IPS-NIHi7 (cell line): ENCODE measurements at regions not wholly inside any gene's neighbourhood (a gene's known extent, or its start where the extent isn't known, plus 50 kb on each side); places are given as distances from the start of the nearest gene placed in this dataset.
A peak's percentile ranks its signal among the peaks of the same experiment; 100 is the strongest.
"Not testable (repeated sequence)": the region's sequence is repeated elsewhere in the genome, so short reads cannot be mapped to it uniquely, and the experiment has no call there.

Experiments
- DNase-seq: peaks from one replicate; pipeline ENCODE4 v3.0.0; 2012; ENCODE audit warnings: mixed read lengths; ENCODE audit errors: extremely low spot score

DNA sequence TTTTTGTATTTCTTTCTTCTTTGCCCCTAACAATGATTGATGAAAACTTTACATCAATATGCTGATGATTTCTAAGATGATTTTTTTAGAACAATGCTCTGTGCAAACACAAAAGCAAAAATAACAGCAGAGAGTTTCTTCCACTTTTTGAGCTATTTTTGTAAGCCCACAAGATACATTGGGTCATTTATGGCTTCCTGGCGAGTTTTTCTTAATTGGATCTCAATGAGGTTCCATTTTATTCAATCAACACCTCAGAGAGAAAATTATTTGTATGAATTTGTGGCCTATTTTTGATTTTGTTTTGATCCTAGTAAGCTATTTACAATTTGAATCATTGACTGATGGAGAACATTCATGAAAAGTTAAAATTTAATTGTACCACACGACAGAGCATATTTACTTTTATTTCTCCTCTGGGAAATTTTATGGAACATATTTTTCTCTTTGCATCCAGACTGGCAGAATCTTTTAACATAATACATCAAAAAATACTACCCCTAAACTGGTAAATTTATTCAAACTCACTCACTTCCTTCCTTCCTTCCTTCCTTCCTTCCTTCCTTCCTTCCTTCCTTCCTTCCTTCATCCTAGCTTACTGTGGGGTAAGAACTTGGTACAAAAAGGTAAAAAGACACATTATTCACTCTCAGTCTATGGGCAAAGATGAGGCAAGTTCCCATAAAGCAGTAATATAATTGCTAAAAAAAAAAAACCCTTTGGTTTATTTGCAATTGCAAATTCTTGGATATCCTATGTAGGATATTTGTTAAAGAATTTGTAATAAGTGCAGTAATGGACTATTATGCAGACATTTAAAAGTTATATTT is 710.4 kb downstream of the SLC4A3 start:
- DNase-seq: no peak

DNA sequence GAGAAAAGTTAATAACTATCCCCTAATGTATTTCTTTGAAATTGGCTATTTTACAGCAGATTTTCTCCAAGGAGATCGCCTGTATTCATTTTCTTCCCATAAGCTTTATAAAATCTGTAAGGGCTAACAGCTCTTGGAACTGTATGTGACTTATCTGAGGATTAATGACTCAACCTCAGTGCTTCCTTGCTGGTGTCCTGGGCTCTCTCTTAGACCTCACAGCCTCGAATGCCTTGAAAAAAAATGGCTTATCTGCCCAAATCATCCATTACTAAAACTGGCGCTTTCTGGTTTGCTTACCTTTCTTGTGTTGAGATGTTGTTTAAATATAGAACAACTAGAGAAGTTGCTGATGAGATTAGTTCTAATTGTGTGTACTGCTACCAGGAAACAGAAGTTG is 713.6 kb downstream of the SLC4A3 start:
- DNase-seq: no peak

- DNase-seq: no peak
Measured at GRCh38 chr2:220346919-220347318, 719.5 kb downstream of the SLC4A3 start.

DNA sequence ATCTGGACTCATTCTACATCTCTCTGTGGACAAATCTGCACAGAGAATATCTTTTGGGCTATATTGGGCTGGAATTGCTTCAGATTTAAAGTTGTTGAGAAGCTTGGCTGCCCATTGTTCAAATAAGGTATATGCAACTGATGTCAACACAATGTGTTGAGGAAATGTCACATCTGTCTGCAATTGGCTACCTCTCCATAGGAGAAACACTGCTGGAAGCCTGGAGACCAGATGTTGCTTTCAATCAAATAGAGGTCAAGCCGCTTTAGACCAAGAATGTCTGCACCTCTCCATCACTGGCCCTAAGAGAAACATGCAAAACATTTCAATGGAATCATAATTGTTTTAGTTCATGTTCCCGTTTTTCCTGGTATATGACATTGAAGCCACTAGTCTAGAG is 720.2 kb downstream of the SLC4A3 start:
- DNase-seq: no peak

DNA sequence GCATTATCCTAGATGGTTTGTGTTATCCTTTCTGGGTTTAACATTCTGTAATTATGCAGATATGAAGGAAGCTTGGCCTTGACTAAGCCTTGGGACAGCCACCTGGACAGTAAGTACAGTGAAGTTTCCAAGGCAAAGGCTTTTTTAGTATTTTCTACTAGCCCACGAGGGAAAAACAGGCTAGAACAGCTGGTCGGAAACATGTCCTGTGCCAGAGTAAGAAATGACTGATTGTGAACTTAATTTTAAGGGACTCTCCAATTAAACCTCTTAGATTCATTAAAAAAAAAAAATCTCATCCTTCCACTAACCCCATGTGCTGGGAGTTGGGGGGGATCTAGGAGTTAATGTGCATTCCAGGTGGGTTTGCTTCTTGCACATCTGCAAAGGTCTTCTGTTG is 720.8 kb downstream of the SLC4A3 start:
- no peak for DNase-seq

- DNase-seq: no peak
Measured at GRCh38 chr2:220353897-220354296, 726.5 kb downstream of the SLC4A3 start.

DNA sequence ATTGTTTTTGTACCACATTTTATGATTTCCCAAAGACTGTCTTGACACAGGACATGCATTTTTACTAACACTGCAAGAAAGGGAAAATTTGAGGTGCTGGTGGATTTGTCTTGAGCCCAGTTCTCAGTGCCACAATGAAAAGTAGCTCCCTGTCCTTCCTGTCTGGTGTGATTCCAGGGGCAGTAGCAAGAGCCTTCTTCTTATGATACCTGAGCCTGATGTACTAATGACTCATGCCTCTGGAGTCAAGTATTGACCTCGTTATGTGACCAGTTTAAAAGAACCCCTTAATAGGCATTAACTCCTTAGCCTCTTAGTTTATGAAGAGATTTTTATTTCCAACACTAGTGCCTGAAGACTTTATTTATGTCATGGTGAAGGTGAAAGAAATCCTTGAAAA is 728.6 kb downstream of the SLC4A3 start:
- no peak for DNase-seq

- no peak for DNase-seq
Measured at GRCh38 chr2:220365023-220365422, 737.6 kb downstream of the SLC4A3 start.

DNA sequence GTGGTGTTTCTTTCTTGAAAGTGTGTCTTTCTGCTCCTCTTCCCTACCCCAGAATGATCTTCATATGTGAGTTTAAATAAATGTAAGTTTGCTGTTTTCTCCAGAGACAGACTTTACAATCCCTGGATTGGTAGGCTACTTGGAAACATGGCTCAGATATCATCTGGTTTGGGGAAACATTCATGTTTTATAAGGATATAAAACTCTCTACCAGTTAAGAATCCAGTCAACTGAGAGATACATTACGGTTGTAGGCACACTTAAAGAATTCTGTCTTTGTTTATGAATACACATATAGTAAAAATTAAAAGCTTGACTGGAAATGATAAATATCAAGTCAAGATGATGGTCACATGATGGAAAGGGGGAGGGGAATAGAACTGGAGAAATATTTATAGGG is 739.3 kb downstream of the SLC4A3 start:
- no peak for DNase-seq

- DNase-seq: no peak
Measured at GRCh38 chr2:220370764-220371163, 743.3 kb downstream of the SLC4A3 start.

DNA sequence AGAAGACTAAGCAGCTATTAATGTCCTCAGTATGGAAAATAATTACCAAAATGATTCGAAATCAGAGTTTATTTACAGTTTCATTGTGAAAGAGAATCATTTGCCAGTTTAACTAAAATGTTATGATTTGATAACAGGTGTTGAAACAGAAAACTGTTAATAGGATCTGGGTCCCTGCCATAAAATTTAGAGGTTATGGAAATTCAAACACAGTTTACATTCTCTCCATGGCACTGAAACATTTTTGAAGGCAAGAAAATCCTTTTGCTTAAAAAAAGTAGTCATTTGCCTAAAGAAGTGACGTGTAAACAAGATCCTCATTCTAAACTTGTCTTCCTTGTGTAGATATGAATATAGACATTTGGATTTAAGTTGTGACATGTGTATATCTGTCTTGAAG is 743.8 kb downstream of the SLC4A3 start:
- no peak for DNase-seq

DNA sequence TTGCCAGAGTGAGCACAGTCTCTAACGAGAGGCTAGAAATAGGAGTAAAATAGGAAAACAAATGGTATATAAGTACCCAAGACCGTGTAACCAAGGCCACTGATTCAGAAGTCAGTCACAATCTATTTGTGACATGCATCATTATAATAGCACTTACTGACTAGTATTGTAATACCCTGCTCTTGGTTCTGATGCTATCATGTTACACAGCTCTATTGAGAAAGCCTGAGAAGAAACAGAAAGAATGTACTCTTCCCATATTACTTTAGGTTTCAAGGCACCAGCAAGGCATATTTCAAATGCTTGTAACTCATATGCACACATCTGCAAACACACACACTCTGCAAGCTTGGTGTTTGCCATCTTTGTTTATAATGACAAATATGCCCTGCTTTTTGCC is 746.4 kb downstream of the SLC4A3 start:
- DNase-seq: no peak

GRCh38 chr2:220374282-220374681 is 746.9 kb downstream of the SLC4A3 start:
- no peak for DNase-seq

- no peak for DNase-seq
Measured at GRCh38 chr2:220377482-220378155, 750.2 kb downstream of the SLC4A3 start.

DNA sequence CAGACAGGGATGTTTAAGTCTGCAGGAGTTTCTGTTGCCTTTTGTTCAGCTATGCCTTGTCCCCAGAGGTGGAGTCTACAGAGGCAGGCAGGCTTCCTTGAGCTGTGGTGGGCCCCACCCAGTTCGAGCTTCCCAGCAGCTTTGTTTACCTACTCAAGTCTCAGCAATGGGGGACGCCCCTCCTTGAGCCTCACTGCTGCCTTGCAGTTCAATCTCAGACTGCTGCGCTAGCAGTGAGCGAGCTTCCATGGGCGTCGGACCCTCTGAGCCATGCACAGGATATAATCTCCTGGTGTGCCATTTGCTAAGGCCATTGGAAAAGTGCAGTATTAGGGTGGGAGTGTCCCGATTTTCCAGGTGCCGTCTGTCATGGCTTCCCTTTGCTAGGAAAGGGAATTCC is 760.3 kb downstream of the SLC4A3 start:
- not testable (repeated sequence) for DNase-seq

- DNase-seq: no peak
Measured at GRCh38 chr2:220393711-220394110, 766.3 kb downstream of the SLC4A3 start.

DNA sequence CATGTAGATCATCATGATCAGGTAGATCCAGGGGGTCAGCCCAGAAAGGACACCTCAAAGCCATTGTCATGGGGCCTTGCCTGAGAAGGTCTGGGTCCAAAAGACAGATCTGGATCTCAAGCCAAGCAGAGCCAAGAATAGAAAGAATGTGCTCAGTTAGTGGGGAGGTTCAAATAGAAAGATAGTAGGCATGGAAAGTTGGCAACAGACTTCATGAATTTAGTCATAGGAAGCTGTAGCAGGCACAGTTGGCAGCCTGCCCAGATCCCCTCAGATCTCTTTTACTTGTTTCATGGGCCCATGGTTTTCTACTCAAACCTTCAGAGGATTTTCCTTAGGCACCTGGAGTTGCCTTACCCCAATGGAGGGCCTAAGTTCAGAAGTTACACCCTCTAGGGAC is 767.0 kb downstream of the SLC4A3 start:
- no peak for DNase-seq

- no peak for DNase-seq
Measured at GRCh38 chr2:220396287-220396686, 768.9 kb downstream of the SLC4A3 start.

GRCh38 chr2:220410296-220410695 is 782.9 kb downstream of the SLC4A3 start:
- DNase-seq: no peak

DNA sequence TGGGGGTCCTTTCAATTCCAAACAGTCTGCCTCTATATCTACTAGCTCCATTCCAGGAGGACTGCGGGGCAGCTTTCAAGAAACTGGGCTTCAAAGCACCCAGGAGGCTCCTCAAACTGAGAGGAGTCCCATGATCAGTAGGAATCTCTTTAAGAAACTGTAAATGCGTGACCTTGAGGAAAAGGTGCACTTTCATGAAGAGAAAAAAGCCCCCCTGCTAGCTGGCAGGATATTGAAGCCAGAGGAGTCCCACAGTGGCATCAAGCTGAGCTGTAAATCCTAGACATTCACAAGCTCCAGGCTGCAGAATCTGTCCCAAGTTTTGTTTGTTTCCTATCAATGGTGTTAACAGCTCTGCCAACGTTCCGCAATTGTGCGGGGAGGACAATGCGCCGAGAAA is 790.1 kb downstream of the SLC4A3 start:
- peak; percentile 22 for DNase-seq

DNA sequence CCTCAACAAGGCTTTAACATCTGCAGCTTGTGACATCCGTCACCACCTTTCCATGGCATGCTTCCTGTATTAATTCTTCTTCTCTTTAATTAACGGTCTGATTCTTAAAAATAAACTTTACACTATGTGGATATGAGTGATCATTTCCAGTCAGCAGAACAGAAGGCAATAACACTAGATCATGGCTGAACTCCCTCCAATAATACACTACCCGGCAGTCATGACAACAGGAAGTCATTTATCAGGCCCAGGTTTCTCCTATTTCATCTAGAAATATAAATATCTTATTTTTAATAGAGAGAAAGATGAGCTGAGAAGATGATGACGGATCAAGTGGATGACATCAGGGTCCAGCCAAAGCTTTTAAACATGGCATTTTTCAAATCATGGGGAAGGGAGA is 792.2 kb downstream of the SLC4A3 start:
- no peak for DNase-seq

DNA sequence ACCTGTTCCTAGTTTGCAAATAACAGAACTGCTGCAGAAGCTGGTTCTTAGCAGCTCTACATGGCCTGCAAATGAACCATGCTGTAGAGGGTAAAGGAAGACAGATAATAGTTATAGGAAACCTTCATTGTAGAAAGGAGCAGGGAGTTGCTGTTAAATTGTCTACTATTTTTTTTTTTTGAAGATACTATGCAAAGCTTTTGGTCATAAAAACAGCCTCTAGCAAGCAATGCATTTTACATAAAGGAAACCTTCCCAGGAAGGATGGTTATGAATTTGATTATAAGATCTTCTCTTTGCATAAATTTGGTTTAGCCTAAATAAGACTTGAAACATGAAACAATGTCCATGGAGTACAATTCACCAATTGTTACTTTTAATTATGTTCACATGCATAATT is 793.4 kb downstream of the SLC4A3 start:
- DNase-seq: no peak

DNA sequence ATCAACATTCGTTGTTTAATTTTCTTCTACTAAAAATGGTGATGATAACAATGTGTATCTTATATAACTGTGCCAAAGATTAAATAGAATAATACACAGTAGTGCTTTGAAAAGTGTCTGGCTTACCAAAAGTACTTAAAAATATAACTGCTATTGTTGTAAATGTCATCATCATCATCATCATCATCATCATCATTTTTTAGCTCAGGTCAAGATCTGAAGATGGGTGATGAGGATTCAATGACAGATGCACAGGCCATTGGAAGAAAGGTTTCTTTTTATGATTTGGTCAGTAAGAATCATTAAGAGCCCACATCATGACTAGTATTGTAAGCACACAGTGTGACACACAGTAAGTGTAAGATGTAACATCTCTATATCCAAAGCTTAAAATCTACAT is 795.2 kb downstream of the SLC4A3 start:
- no peak for DNase-seq
